Left hindlimb (tissue), 1 donor: ENCODE measurements at regions not wholly inside any gene's neighbourhood (a gene's known extent, or its start where the extent isn't known, plus 50 kb on each side); places are given as distances from the start of the nearest gene placed in this dataset.

Source experiments
- DNase-seq: peaks from one replicate; pipeline ENCODE4 v3.0.0-alpha.2; 2018

- DNase-seq = no peak
Measured at GRCh38 chr6:101226677-101227135, 166.8 kb upstream of the GRIK2 start.

- DNase-seq = no peak
Measured at GRCh38 chr6:101230866-101231265, 162.6 kb upstream of the GRIK2 start.

GRCh38 chr6:101231606-101232235 lies 161.8 kb upstream of the GRIK2 start:
- no peak for DNase-seq

GRCh38 chr6:101232961-101233360 lies 160.5 kb upstream of the GRIK2 start:
- no peak for DNase-seq

- no peak for DNase-seq
Measured at GRCh38 chr6:101236709-101237108, 156.8 kb upstream of the GRIK2 start.

GRCh38 chr6:101241442-101241841 lies 152.1 kb upstream of the GRIK2 start:
- no peak for DNase-seq

- no peak for DNase-seq
Measured at GRCh38 chr6:101249470-101249869, 144.0 kb upstream of the GRIK2 start.

- DNase-seq = no peak
Measured at GRCh38 chr6:101257163-101257562, 136.3 kb upstream of the GRIK2 start.

- no peak for DNase-seq
Measured at GRCh38 chr6:101259505-101259904, 134.0 kb upstream of the GRIK2 start.

- no peak for DNase-seq
Measured at GRCh38 chr6:101263596-101263995, 129.9 kb upstream of the GRIK2 start.

- no peak for DNase-seq
Measured at GRCh38 chr6:101266063-101266462, 127.4 kb upstream of the GRIK2 start.

GRCh38 chr6:101268541-101268940 lies 125.0 kb upstream of the GRIK2 start:
- no peak for DNase-seq

GRCh38 chr6:101275251-101275650 lies 118.3 kb upstream of the GRIK2 start:
- DNase-seq = no peak

GRCh38 chr6:101276066-101276465 lies 117.4 kb upstream of the GRIK2 start:
- no peak for DNase-seq

GRCh38 chr6:101279410-101279809 lies 114.1 kb upstream of the GRIK2 start:
- DNase-seq = no peak

GRCh38 chr6:101281266-101281665 lies 112.2 kb upstream of the GRIK2 start:
- DNase-seq = no peak

- no peak for DNase-seq
Measured at GRCh38 chr6:101284131-101284530, 109.4 kb upstream of the GRIK2 start.

- no peak for DNase-seq
Measured at GRCh38 chr6:101286146-101286545, 107.4 kb upstream of the GRIK2 start.

GRCh38 chr6:101290346-101290745 lies 103.2 kb upstream of the GRIK2 start:
- DNase-seq = no peak

- DNase-seq = no peak
Measured at GRCh38 chr6:101294051-101294638, 99.4 kb upstream of the GRIK2 start.

- DNase-seq = no peak
Measured at GRCh38 chr6:101294676-101295075, 98.8 kb upstream of the GRIK2 start.

- peak; percentile 37 for DNase-seq
Measured at GRCh38 chr6:101296169-101296960, 97.1 kb upstream of the GRIK2 start.

GRCh38 chr6:101302593-101302992 lies 90.9 kb upstream of the GRIK2 start:
- DNase-seq = no peak

GRCh38 chr6:101303495-101303894 lies 90.0 kb upstream of the GRIK2 start:
- no peak for DNase-seq
